Psoas muscle (tissue), 7 donors: ENCODE measurements at regions not wholly inside any gene's neighbourhood (a gene's known extent, or its start where the extent isn't known, plus 50 kb on each side); places are given as distances from the start of the nearest gene placed in this dataset.

Experiments
- ATAC-seq, 4 donors: fragments of 200-7000 bp; cut with Tn5 transposase; one replicate each; pipeline ENCODE4 v1.9.1; 2020; ENCODE audit warnings: moderate library complexity in 3 of 4, mild to moderate bottlenecking in 2 of 4
- DNase-seq, 2 donors: peaks; one replicate each; pipeline ENCODE4 v3.0.0-alpha.2; 2020
- H3K27ac ChIP-seq: fragments of 200-600 bp; one replicate; pipeline ENCODE4 v1.8.0; 2022
- H3K27me3 ChIP-seq, 3 donors: fragments of 200-600 bp in 1 of 3; one replicate each; pipeline versions ENCODE4 v1.6.1 to v1.8.0; 2013 to 2022; ENCODE audit warnings: low read length in 2 of 3, mild to moderate bottlenecking in 2 of 3, moderate library complexity in 1 of 3; ENCODE audit not compliant: insufficient read depth in 3 of 3
- H3K36me3 ChIP-seq, 2 donors: fragments of 200-600 bp in 1 of 2; one replicate each; pipeline versions ENCODE4 v1.6.1 to v1.8.0; 2013 to 2022; ENCODE audit warnings: low read depth in 1 of 2, mild to moderate bottlenecking in 1 of 2, moderate library complexity in 1 of 2; ENCODE audit not compliant: insufficient read depth in 1 of 2
- H3K4me1 ChIP-seq: fragments of 200-600 bp; one replicate; pipeline ENCODE4 v1.8.0; 2022
- H3K4me3 ChIP-seq: fragments of 200-600 bp; one replicate; pipeline ENCODE4 v1.8.0; 2022; ENCODE audit warnings: mild to moderate bottlenecking
- H3K9me3 ChIP-seq: fragments of 200-600 bp; one replicate; pipeline ENCODE4 v1.8.0; 2022
- CTCF ChIP-seq: fragments of 200-600 bp; IDR thresholded peaks from one replicate; pipeline ENCODE4 v1.8.0; 2022; ENCODE audit warnings: antibody characterized with exemption
- WGBS, 3 donors: extraction: QIAGEN DNeasy Blood & Tissue Kit; methylation state at CpG; one replicate each; pipeline versions ENCODE4 v1.1.6 to v1.1.7; 2013; 5-methylcytosine and 5-hydroxymethylcytosine counted together
- intact Hi-C, 2 donors: fragments of 100-400 bp; cut with DNase I; formaldehyde crosslinking; loops; one replicate each; pipeline versions ENCODE4 v1.11.0 to v1.14.2; 2022
- donor health status: healthy with polysubstance abuse.
- donor health status: DM: no; HTN: no; CAD: no; lungs with moderate emphysema.
- donor health status: Bipolar disorder and iron deficiency.
- donor health status: healthy.
- donor health status: DM: yes; HTN: yes; CAD: no.
- donor health status: DM: no; HTN: no; CAD: no.
- donor health status: DM: yes; HTN: yes; CAD: no.

- no peaks in the 10 kb centered on the region for H3K27me3 ChIP-seq
- ATAC-seq: no peak
- intact Hi-C loops: no loop called here
- no peak overlapping the region for H3K27ac ChIP-seq
- no peaks in the 10 kb centered on the region for H3K36me3 ChIP-seq
- 83 to 92% (median 90%) methylated on average over 2 of the region's 2 CpGs for WGBS, 3 donors
- no peak for DNase-seq
- no peak overlapping the region for H3K4me3 ChIP-seq
- H3K9me3 ChIP-seq: no peaks in the 10 kb centered on the region
- no peak for TF ChIP-seq CTCF
- no peaks in the 10 kb centered on the region for H3K4me1 ChIP-seq
Measured at GRCh38 chr2:12037301-12037700, 290.9 kb downstream of the LPIN1 start.

GRCh38 chr2:12041236-12041635 lies 294.8 kb downstream of the LPIN1 start:
- Histone ChIP-seq H3K9me3 (no peaks in the 10 kb centered on the region), H3K27ac (no peak overlapping the region), H3K36me3 (no peaks in the 10 kb centered on the region), H3K27me3 (no peaks in the 10 kb centered on the region), H3K4me3 (no peak overlapping the region), H3K4me1 (no peaks in the 10 kb centered on the region)
- ATAC-seq (no peak), DNase-seq (no peak)
- no peak for TF ChIP-seq CTCF
- WGBS, 3 donors: 94 to 97% (median 97%) methylated on average over 6 of the region's 6 CpGs
- intact Hi-C loops: no loop called here

- WGBS, 3 donors: 44 to 78% (median 75%) methylated on average over 2 of the region's 2 CpGs
- TF ChIP-seq CTCF: no peak
- intact Hi-C loops: no loop called here
- Histone ChIP-seq H3K27me3 (no peaks in the 10 kb centered on the region), H3K4me1 (no peaks in the 10 kb centered on the region), H3K36me3 (no peaks in the 10 kb centered on the region), H3K4me3 (no peak overlapping the region), H3K9me3 (no peaks in the 10 kb centered on the region), H3K27ac (no peak overlapping the region)
- ATAC-seq: no peak
- no peak for DNase-seq
Measured at GRCh38 chr2:12043131-12043530, 296.7 kb downstream of the LPIN1 start.

GRCh38 chr2:12044857-12045256 lies 298.4 kb downstream of the LPIN1 start:
- 77 to 85% (median 80%) methylated on average over 8 of the region's 8 CpGs for WGBS, 3 donors
- no peaks in the 10 kb centered on the region for H3K4me1 ChIP-seq
- H3K9me3 ChIP-seq: no peaks in the 10 kb centered on the region
- H3K27ac ChIP-seq: no peak overlapping the region
- TF ChIP-seq CTCF: no peak
- ATAC-seq (no peak), DNase-seq (no peak)
- H3K36me3 ChIP-seq: no peaks in the 10 kb centered on the region
- H3K4me3 ChIP-seq: no peak overlapping the region
- H3K27me3 ChIP-seq: no peaks in the 10 kb centered on the region
- intact Hi-C loops: no loop called here

- ATAC-seq (no peak), DNase-seq (no peak)
- Histone ChIP-seq H3K27me3 (no peaks in the 10 kb centered on the region), H3K36me3 (no peaks in the 10 kb centered on the region), H3K4me3 (peak overlapping the region; percentile 6), H3K27ac (no peak overlapping the region), H3K9me3 (no peaks in the 10 kb centered on the region), H3K4me1 (no peaks in the 10 kb centered on the region)
- intact Hi-C loops: no loop called here
- WGBS, 3 donors: 46 to 53% (median 52%) methylated on average over 9 of the region's 9 CpGs
- TF ChIP-seq CTCF: no peak
Measured at GRCh38 chr2:12045864-12046291, 299.4 kb downstream of the LPIN1 start.
